Left renal cortex interstitium (tissue), 4 donors: ENCODE measurements at regions not wholly inside any gene's neighbourhood (a gene's known extent, or its start where the extent isn't known, plus 50 kb on each side); places are given as distances from the start of the nearest gene placed in this dataset.
A peak's percentile ranks its signal among the peaks of the same experiment; 100 is the strongest.

ENCODE experiments used
- DNase-seq, 4 donors: peaks; one replicate each; pipeline ENCODE4 v3.0.0-alpha.2; 2013; ENCODE audit warnings: low read depth in 4 of 4, low spot score in 2 of 4, missing footprints in 1 of 4

GRCh38 chr9:80883826-80884579 is 805.3 kb downstream of the TLE1 start:
- DNase-seq, result no peak

GRCh38 chr9:80883426-80883825 is 805.9 kb downstream of the TLE1 start:
- no peak for DNase-seq

- DNase-seq, result no peak
Observed at GRCh38 chr9:80881940-80882339, 807.4 kb downstream of the TLE1 start.

- no peak for DNase-seq
Observed at GRCh38 chr9:80881320-80881719, 808.0 kb downstream of the TLE1 start.

- DNase-seq, result no peak
Observed at GRCh38 chr9:80878556-80878955, 810.8 kb downstream of the TLE1 start.

GRCh38 chr9:80875947-80876346 is 813.4 kb downstream of the TLE1 start:
- no peak for DNase-seq

GRCh38 chr9:80874276-80874675 is 815.1 kb downstream of the TLE1 start:
- no peak for DNase-seq

- no peak for DNase-seq
Observed at GRCh38 chr9:80873861-80874260, 815.5 kb downstream of the TLE1 start.

GRCh38 chr9:80871596-80871995 is 817.8 kb downstream of the TLE1 start:
- DNase-seq, result no peak

- DNase-seq, result no peak
Observed at GRCh38 chr9:80867731-80868130, 821.6 kb downstream of the TLE1 start.

GRCh38 chr9:80866576-80867227 is 822.6 kb downstream of the TLE1 start:
- no peak for DNase-seq

- no peak for DNase-seq
Observed at GRCh38 chr9:80866121-80866520, 823.2 kb downstream of the TLE1 start.

GRCh38 chr9:80843028-80843427 is 846.3 kb downstream of the TLE1 start:
- DNase-seq, result no peak

- DNase-seq, result peak in 1 of 4 donors; percentile 27
Observed at GRCh38 chr9:80842389-80842788, 847.0 kb downstream of the TLE1 start.

- no peak for DNase-seq
Observed at GRCh38 chr9:80841888-80842287, 847.5 kb downstream of the TLE1 start.

GRCh38 chr9:80839821-80840675 is 849.3 kb downstream of the TLE1 start:
- DNase-seq, result no peak

- DNase-seq, result no peak
Observed at GRCh38 chr9:80836013-80836412, 853.3 kb downstream of the TLE1 start.

- no peak for DNase-seq
Observed at GRCh38 chr9:80831751-80832150, 857.6 kb downstream of the TLE1 start.

GRCh38 chr9:80811656-80812055 is 877.7 kb downstream of the TLE1 start:
- DNase-seq, result no peak

GRCh38 chr9:80811003-80811402 is 878.3 kb downstream of the TLE1 start:
- no peak for DNase-seq

GRCh38 chr9:80806671-80807070 is 882.7 kb downstream of the TLE1 start:
- DNase-seq, result no peak
